HG02571 (cell line): ENCODE measurements at regions not wholly inside any gene's neighbourhood (a gene's known extent, or its start where the extent isn't known, plus 50 kb on each side); places are given as distances from the start of the nearest gene placed in this dataset.
"Not testable (repeated sequence)": the region's sequence is repeated elsewhere in the genome, so short reads cannot be mapped to it uniquely, and the experiment has no call there.

Experiments used
- ATAC-seq: cut with Tn5 transposase; IDR thresholded peaks from one replicate; pipeline ENCODE4 v1.9.1; 2021; ENCODE audit warnings: mild to moderate bottlenecking, moderate library complexity; ENCODE audit not compliant: unreplicated experiment

- ATAC-seq, result no peak
These were observed 169.2 kb downstream of the SQOR start for GRCh38 chr15:45804028-45804427.

DNA sequence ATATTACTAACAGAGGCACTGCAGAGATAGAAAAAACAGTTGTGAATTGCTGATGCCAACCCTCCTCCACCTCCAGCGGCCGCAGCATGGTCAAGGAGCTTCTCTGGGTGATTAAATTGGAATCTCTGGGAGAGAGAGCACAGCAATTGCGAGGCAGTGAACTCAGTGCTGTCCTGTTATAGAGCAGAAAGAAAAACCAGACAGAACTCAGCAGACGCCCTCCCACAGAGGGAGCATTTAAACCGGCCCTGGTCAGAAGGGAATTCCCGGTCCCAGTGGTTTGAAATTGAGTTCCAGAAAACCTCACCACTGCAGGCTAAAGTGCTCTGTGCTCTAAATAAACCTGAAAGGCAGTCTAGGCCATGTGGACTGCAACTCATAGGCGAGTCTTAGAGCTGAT lies 175.4 kb downstream of the SQOR start:
- ATAC-seq, result no peak

- ATAC-seq, result no peak
These were observed 177.4 kb downstream of the SQOR start for GRCh38 chr15:45812200-45812599.

GRCh38 chr15:45817578-45817977 lies 182.7 kb downstream of the SQOR start:
- ATAC-seq, result not testable (repeated sequence)

GRCh38 chr15:45821390-45821789 lies 186.6 kb downstream of the SQOR start:
- no peak for ATAC-seq

DNA sequence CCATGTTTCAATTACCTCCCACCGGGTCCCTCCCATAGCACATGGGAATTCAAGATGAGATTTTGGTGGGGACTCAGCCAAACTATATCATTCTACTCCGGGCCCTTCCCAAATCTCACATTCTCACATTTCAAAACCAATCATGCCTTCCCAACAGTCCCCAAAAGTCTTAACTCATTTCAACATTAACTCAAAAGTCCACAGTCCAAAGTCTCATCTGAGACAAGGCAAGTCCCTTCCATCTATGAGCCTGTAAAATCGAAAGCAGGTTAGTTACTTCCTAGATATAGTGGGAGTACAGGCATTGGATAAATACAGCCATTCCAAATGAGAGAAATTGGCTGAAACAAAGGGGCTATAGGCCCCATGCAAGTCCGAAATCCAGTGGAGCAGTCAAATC lies 188.1 kb downstream of the SQOR start:
- ATAC-seq, result not testable (repeated sequence)

GRCh38 chr15:45827275-45827674 lies 192.4 kb downstream of the SQOR start:
- ATAC-seq, result no peak

DNA sequence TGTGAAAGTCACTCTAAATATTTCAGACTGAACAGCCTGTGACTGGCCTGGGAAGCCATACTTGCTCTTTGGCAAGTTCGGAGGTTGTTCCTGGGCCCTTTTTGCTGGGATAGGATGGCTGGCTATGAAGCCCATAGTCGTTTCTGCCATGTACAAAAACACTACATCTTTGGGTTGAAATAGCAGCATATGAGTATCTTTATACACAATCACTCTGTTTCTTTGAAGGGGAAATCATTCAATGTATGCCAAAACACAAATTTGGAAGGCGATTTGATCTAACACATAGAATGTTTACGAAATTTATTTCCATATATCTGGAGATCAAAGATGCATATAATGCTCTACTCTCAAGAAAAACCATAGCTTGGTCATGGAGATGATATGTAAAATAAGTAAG lies 192.9 kb downstream of the SQOR start:
- no peak for ATAC-seq

- no peak for ATAC-seq
These were observed 194.7 kb downstream of the SQOR start for GRCh38 chr15:45829336-45830153.

GRCh38 chr15:45831787-45832186 lies 197.0 kb downstream of the SQOR start:
- ATAC-seq, result no peak

DNA sequence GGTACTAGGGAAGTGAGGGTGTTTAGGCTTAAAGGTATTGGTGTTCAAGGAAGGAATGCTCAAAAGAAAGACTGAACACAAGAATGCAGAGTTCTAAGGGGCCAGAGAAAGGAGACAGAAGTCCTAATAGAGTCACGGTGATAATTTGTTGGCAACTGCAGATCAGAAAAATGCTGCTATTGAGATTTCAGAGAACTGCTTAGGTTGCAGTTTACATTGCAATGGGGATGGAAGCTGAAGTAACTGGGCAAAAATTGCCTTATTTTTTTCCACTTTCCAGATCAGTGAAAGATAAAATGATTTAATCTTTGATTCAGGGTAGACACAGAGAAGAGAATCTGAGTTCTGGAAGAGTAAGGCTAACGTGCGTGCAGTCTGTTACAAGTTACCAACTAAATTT lies 199.8 kb downstream of the SQOR start:
- ATAC-seq, result no peak

DNA sequence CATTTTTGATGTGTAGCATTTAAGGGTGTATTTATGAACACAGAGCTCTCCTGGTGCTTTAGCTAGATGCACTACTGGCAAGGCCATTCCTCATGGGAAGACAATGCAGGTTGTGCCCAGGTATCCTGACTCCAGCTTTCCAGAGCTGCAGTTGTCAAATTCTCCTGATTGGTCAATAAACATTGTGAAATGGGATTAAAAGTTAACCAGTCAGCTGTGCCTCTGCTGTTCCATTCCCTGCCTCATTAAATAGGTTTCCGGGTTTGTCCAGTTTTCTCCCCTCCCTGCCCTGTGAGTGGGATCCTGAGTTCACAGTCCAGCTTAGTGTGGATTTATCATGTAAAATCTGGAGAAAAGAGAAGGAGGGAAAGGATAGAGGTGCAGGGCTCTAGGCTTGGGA lies 207.3 kb downstream of the SQOR start:
- ATAC-seq, result no peak

DNA sequence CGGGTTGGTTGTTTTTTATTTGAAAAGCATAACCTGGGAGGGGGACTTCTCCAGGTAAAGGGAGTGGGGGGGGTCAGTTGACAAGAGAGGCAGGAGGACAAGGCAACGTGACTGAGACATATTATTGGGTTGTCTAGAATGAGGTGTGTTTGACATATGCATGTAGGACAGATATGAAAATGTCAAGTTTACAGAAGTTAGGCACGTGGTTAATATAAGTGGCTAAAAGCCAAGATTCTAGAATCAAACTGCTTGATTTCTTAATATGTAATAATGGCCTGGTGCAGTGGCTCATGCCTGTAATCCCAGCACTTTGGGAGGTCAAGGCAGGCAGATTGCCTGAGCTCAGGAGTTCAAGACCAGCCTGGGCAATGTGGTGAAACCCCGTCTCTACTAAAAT lies 212.8 kb downstream of the SQOR start:
- ATAC-seq, result no peak

- ATAC-seq, result no peak
These were observed 214.3 kb downstream of the SQOR start for GRCh38 chr15:45849136-45849535.

- no peak for ATAC-seq
These were observed 219.8 kb downstream of the SQOR start for GRCh38 chr15:45854455-45855202.

GRCh38 chr15:45855210-45855906 lies 220.5 kb downstream of the SQOR start:
- ATAC-seq, result no peak

DNA sequence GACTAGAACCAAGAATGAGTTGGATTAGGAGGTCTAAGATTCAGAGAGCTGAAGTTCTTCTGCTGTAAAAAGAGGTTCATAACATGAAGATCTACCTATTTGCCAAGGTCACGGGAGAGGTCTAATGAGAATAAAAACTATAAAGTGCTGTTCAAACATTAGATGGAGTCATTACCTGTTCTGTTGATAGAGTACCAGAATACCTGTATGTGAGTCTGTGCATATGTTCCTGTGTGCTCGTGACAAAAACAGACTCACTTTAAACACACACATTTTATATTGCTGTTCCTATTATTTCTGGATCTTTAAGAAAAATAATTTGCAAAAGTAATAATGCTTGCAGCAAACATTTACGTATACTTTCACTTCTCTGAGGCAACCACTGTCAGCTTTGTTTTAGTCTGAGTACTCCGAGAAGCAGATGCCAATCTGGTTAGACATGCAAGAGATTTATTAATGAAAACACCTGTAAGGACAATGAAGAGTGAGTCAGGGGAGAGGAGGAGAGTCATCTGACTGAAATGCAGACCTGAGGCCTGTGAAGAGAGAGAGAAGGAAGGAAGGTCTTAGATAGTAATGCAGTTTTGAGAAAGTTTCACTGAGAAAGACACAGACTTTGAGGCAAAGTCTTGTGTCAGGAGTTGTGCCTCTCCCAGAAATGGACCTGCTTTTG lies 221.2 kb downstream of the SQOR start:
- no peak for ATAC-seq

DNA sequence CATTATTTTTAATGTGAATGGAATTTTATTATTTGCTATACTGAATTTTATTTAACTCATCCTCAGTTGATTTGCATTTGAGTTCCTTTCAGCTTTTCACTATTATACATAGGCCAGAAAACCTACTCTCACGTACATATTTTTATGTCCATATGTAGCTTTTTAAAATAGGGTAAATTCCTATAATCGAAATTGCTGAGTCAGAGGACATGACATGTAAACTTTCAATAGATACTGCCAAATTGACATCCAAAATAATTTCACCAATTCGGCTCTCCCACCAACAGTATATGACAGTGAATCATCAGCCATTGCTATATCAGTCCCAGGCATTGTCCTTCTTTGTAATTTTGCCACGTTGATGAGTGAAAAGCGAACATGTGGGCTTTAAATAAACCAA lies 222.5 kb downstream of the SQOR start:
- ATAC-seq, result no peak

GRCh38 chr15:45858491-45858890 lies 223.7 kb downstream of the SQOR start:
- no peak for ATAC-seq

DNA sequence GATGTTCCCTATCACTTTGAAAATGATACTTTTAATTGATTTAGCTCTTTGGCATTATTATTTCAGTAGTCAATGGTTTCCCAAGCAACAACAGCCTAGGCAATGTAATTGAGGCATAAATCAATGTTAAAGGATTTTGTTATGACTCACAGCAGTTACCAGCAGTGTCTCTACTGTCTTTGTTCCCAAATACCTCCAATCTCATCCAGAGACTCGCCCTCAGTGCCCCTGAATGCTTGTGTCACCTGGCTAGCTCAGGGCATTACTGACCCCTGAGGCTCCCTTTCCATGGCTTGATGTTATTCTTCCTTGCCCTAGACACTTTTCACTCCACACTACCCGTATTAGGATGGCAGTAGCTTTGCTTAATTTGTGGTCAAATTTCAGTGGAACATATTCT lies 227.2 kb downstream of the SQOR start:
- no peak for ATAC-seq

- no peak for ATAC-seq
These were observed 229.2 kb downstream of the SQOR start for GRCh38 chr15:45863881-45864580.
